Activated naive CD8-positive, alpha-beta T cell (primary cell): ENCODE measurements at regions not wholly inside any gene's neighbourhood (a gene's known extent, or its start where the extent isn't known, plus 50 kb on each side); places are given as distances from the start of the nearest gene placed in this dataset.
"Not testable (repeated sequence)": the region's sequence is repeated elsewhere in the genome, so short reads cannot be mapped to it uniquely, and the experiment has no call there.

ENCODE experiments used
- H3K27ac Mint-ChIP-seq: one replicate; pipeline ENCODE4 v1.8.0; 2021; ENCODE audit warnings: mixed read lengths
- H3K27me3 Mint-ChIP-seq: one replicate; pipeline ENCODE4 v1.8.0; 2021; ENCODE audit warnings: mixed read lengths
- H3K36me3 Mint-ChIP-seq: one replicate; pipeline ENCODE4 v1.8.0; 2021; ENCODE audit warnings: mixed read lengths
- H3K4me1 Mint-ChIP-seq: one replicate; pipeline ENCODE4 v1.8.0; 2021; ENCODE audit warnings: low read depth, mixed read lengths
- H3K4me3 Mint-ChIP-seq: one replicate; pipeline ENCODE4 v1.8.0; 2021; ENCODE audit warnings: mild to moderate bottlenecking, mixed read lengths
- H3K9me3 Mint-ChIP-seq: one replicate; pipeline ENCODE4 v1.8.0; 2021; ENCODE audit warnings: low read depth, mixed read lengths

GRCh38 chr18:78790511-78790910 is 189.1 kb upstream of the SALL3 start:
- H3K27ac Mint-ChIP-seq: no peak overlapping the region
- H3K4me1 Mint-ChIP-seq: no peaks in the 10 kb centered on the region

GRCh38 chr18:78790960-78791359 is 188.7 kb upstream of the SALL3 start:
- Mint-ChIP-seq H3K36me3 (no peaks in the 10 kb centered on the region), H3K9me3 (no peaks in the 10 kb centered on the region), H3K27ac (no peak overlapping the region), H3K4me3 (no peak overlapping the region), H3K27me3 (no peaks in the 10 kb centered on the region), H3K4me1 (no peaks in the 10 kb centered on the region)

More at GRCh38 chr18:78790511-78790910, 189.1 kb upstream of the SALL3 start:
- no peak overlapping the region for H3K4me3 Mint-ChIP-seq
- no peaks in the 10 kb centered on the region for H3K27me3 Mint-ChIP-seq
- H3K36me3 Mint-ChIP-seq: no peaks in the 10 kb centered on the region
- H3K9me3 Mint-ChIP-seq: no peaks in the 10 kb centered on the region

GRCh38 chr18:78792094-78792493 is 187.5 kb upstream of the SALL3 start:
- Mint-ChIP-seq H3K9me3 (no peaks in the 10 kb centered on the region), H3K27ac (no peak overlapping the region), H3K36me3 (no peaks in the 10 kb centered on the region), H3K4me3 (no peak overlapping the region), H3K27me3 (no peaks in the 10 kb centered on the region), H3K4me1 (no peaks in the 10 kb centered on the region)

- no peaks in the 10 kb centered on the region for H3K27me3 Mint-ChIP-seq
- H3K4me3 Mint-ChIP-seq: no peak overlapping the region
- H3K4me1 Mint-ChIP-seq: no peaks in the 10 kb centered on the region
- no peak overlapping the region for H3K27ac Mint-ChIP-seq
- no peaks in the 10 kb centered on the region for H3K9me3 Mint-ChIP-seq
- H3K36me3 Mint-ChIP-seq: no peaks in the 10 kb centered on the region
Observed at GRCh38 chr18:78792736-78793135, 186.9 kb upstream of the SALL3 start.

GRCh38 chr18:78793313-78794070 is 186.1 kb upstream of the SALL3 start:
- H3K4me3 Mint-ChIP-seq: no peak overlapping the region
- H3K4me1 Mint-ChIP-seq: no peaks in the 10 kb centered on the region
- H3K27me3 Mint-ChIP-seq: no peaks in the 10 kb centered on the region
- H3K27ac Mint-ChIP-seq: no peak overlapping the region
- H3K36me3 Mint-ChIP-seq: no peaks in the 10 kb centered on the region
- H3K9me3 Mint-ChIP-seq: no peaks in the 10 kb centered on the region

- no peaks in the 10 kb centered on the region for H3K9me3 Mint-ChIP-seq
- H3K27ac Mint-ChIP-seq: no peak overlapping the region
- H3K36me3 Mint-ChIP-seq: no peaks in the 10 kb centered on the region
- no peaks in the 10 kb centered on the region for H3K27me3 Mint-ChIP-seq
- H3K4me1 Mint-ChIP-seq: no peaks in the 10 kb centered on the region
- no peak overlapping the region for H3K4me3 Mint-ChIP-seq
Observed at GRCh38 chr18:78794071-78794430, 185.6 kb upstream of the SALL3 start.

- H3K27ac Mint-ChIP-seq: no peak overlapping the region
- no peaks in the 10 kb centered on the region for H3K36me3 Mint-ChIP-seq
- H3K4me3 Mint-ChIP-seq: no peak overlapping the region
- no peaks in the 10 kb centered on the region for H3K27me3 Mint-ChIP-seq
- no peaks in the 10 kb centered on the region for H3K4me1 Mint-ChIP-seq
- H3K9me3 Mint-ChIP-seq: no peaks in the 10 kb centered on the region
Observed at GRCh38 chr18:78796693-78797455, 182.7 kb upstream of the SALL3 start.

GRCh38 chr18:78797499-78797898 is 182.1 kb upstream of the SALL3 start:
- no peaks in the 10 kb centered on the region for H3K27me3 Mint-ChIP-seq
- H3K4me1 Mint-ChIP-seq: no peaks in the 10 kb centered on the region
- no peak overlapping the region for H3K4me3 Mint-ChIP-seq
- no peaks in the 10 kb centered on the region for H3K9me3 Mint-ChIP-seq
- no peak overlapping the region for H3K27ac Mint-ChIP-seq
- H3K36me3 Mint-ChIP-seq: no peaks in the 10 kb centered on the region

- peaks cover 2% of the 10 kb centered on the region for H3K27me3 Mint-ChIP-seq
- no peak overlapping the region for H3K4me3 Mint-ChIP-seq
- H3K9me3 Mint-ChIP-seq: no peaks in the 10 kb centered on the region
- H3K36me3 Mint-ChIP-seq: no peaks in the 10 kb centered on the region
- no peak overlapping the region for H3K27ac Mint-ChIP-seq
- no peaks in the 10 kb centered on the region for H3K4me1 Mint-ChIP-seq
Observed at GRCh38 chr18:78798402-78799175, 181.0 kb upstream of the SALL3 start.

GRCh38 chr18:78799382-78800089 is 180.1 kb upstream of the SALL3 start:
- H3K27ac Mint-ChIP-seq: no peak overlapping the region

GRCh38 chr18:78800102-78800851 is 179.3 kb upstream of the SALL3 start:
- not testable (repeated sequence) for H3K4me3 Mint-ChIP-seq, H3K27ac Mint-ChIP-seq, H3K27me3 Mint-ChIP-seq, H3K36me3 Mint-ChIP-seq, H3K9me3 Mint-ChIP-seq, H3K4me1 Mint-ChIP-seq

More at GRCh38 chr18:78799382-78800089, 180.1 kb upstream of the SALL3 start:
- Mint-ChIP-seq H3K4me3 (no peak overlapping the region), H3K27me3 (peaks cover 2% of the 10 kb centered on the region), H3K9me3 (no peaks in the 10 kb centered on the region), H3K4me1 (no peaks in the 10 kb centered on the region), H3K36me3 (no peaks in the 10 kb centered on the region)

GRCh38 chr18:78801011-78801410 is 178.6 kb upstream of the SALL3 start:
- H3K27me3 Mint-ChIP-seq: peaks cover 4% of the 10 kb centered on the region
- H3K4me3 Mint-ChIP-seq: no peak overlapping the region
- no peak overlapping the region for H3K27ac Mint-ChIP-seq
- H3K36me3 Mint-ChIP-seq: no peaks in the 10 kb centered on the region
- no peaks in the 10 kb centered on the region for H3K4me1 Mint-ChIP-seq
- H3K9me3 Mint-ChIP-seq: no peaks in the 10 kb centered on the region

- Mint-ChIP-seq H3K4me3 (no peak overlapping the region), H3K36me3 (no peaks in the 10 kb centered on the region), H3K4me1 (no peaks in the 10 kb centered on the region), H3K27me3 (peaks cover 4% of the 10 kb centered on the region), H3K9me3 (no peaks in the 10 kb centered on the region), H3K27ac (no peak overlapping the region)
Observed at GRCh38 chr18:78803104-78803503, 176.5 kb upstream of the SALL3 start.
